Endodermal cell (in vitro differentiated cells): ENCODE measurements at regions not wholly inside any gene's neighbourhood (a gene's known extent, or its start where the extent isn't known, plus 50 kb on each side); places are given as distances from the start of the nearest gene placed in this dataset.

Experiments
- DNase-seq: peaks from one replicate; pipeline ENCODE4 v3.0.0-alpha.2; 2017
- H3K27ac ChIP-seq: 2 replicates; pipeline ENCODE4 v1.5.1; 2013; ENCODE audit warnings: mild to moderate bottlenecking, low read depth, low read length, moderate library complexity
- H3K27me3 ChIP-seq: 2 replicates; pipeline ENCODE4 v1.6.1; 2013; ENCODE audit warnings: mild to moderate bottlenecking, low read length, moderate library complexity; ENCODE audit not compliant: insufficient read depth, control insufficient read depth, poor library complexity, severe bottlenecking
- H3K36me3 ChIP-seq: 2 replicates; pipeline ENCODE4 v1.7.0; 2013; ENCODE audit warnings: mild to moderate bottlenecking, low read length, moderate library complexity; ENCODE audit not compliant: control insufficient read depth, insufficient read depth
- H3K4me1 ChIP-seq: one replicate; pipeline ENCODE4 v1.7.0; 2013; ENCODE audit warnings: low read length; ENCODE audit not compliant: control insufficient read depth, insufficient read depth
- H3K4me3 ChIP-seq: 2 replicates; pipeline ENCODE4 v1.5.1; 2013; ENCODE audit warnings: mild to moderate bottlenecking, low read length, moderate library complexity
- H3K9ac ChIP-seq: 2 replicates; pipeline ENCODE4 v1.6.1; 2013; ENCODE audit warnings: mild to moderate bottlenecking, low read length, moderate library complexity; ENCODE audit not compliant: poor library complexity, severe bottlenecking; ENCODE audit errors: extremely low read depth
- H3K9me3 ChIP-seq: 2 replicates; pipeline ENCODE4 v1.6.1; 2013; ENCODE audit warnings: mild to moderate bottlenecking, low read length, moderate library complexity; ENCODE audit not compliant: control insufficient read depth
- H3K27ac Mint-ChIP-seq: 2 replicates; pipeline ENCODE4 v1.8.0; 2020; ENCODE audit warnings: mixed read lengths
- H3K27me3 Mint-ChIP-seq: 2 replicates; pipeline ENCODE4 v1.8.0; 2021; ENCODE audit warnings: mild to moderate bottlenecking, mixed read lengths; ENCODE audit not compliant: insufficient read depth
- H3K36me3 Mint-ChIP-seq: 2 replicates; pipeline ENCODE4 v1.8.0; 2020; ENCODE audit warnings: low read depth, mixed read lengths
- H3K4me1 Mint-ChIP-seq: 2 replicates; pipeline ENCODE4 v1.8.0; 2020; ENCODE audit warnings: mixed read lengths
- H3K4me3 Mint-ChIP-seq: 2 replicates; pipeline ENCODE4 v1.8.0; 2020; ENCODE audit warnings: mild to moderate bottlenecking, moderate library complexity, mixed read lengths
- H3K9me3 Mint-ChIP-seq: 2 replicates; pipeline ENCODE4 v1.8.0; 2020; ENCODE audit warnings: mild to moderate bottlenecking, mixed read lengths
- WGBS, 2 experiments: methylation state at CpG; one replicate each; pipeline versions ENCODE4 v1.1.5 to v1.1.7; 2013; ENCODE audit warnings: missing lambda C conversion rate in 2 of 2, mixed read lengths in 1 of 2; ENCODE audit not compliant: insufficient coverage in 1 of 2, insufficient read length in 1 of 2; 5-methylcytosine and 5-hydroxymethylcytosine counted together
- TF ChIP-seq, protein P1 (sequence below): fragments of 200-600 bp; sonication (generic); conservative IDR thresholded peaks from 2 replicates; pipeline ENCODE4 v1.5.0; 2021; ENCODE audit warnings: antibody characterized with exemption, mild to moderate bottlenecking

DNA sequence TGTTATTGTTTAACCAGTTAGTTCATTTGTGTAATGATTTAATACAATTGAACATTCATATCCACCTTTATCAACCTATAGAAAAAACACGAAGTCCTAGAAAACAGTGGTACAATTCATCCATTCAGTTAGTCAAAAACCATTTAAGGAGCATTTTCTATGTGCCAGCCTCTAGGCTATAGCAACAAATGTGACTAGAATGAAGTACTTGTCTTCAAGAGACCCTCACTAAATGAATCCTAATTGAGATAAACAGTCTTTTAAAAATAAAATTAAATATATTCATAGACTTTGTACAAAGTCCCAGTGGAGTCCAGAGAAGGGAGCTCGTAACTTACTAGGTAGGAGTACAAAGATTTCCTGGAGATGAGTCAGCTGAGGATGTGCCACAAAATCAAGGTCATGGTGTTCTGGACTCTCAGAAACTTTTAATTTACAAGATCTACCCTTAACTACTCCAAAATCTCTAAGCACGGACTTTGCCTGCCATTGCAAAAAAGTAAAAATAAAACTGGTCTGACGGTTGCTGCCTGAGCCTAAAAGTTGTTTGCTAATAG is 430.7 kb upstream of the DCN start:
- TF ChIP-seq, protein P1, sequence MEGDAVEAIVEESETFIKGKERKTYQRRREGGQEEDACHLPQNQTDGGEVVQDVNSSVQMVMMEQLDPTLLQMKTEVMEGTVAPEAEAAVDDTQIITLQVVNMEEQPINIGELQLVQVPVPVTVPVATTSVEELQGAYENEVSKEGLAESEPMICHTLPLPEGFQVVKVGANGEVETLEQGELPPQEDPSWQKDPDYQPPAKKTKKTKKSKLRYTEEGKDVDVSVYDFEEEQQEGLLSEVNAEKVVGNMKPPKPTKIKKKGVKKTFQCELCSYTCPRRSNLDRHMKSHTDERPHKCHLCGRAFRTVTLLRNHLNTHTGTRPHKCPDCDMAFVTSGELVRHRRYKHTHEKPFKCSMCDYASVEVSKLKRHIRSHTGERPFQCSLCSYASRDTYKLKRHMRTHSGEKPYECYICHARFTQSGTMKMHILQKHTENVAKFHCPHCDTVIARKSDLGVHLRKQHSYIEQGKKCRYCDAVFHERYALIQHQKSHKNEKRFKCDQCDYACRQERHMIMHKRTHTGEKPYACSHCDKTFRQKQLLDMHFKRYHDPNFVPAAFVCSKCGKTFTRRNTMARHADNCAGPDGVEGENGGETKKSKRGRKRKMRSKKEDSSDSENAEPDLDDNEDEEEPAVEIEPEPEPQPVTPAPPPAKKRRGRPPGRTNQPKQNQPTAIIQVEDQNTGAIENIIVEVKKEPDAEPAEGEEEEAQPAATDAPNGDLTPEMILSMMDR: no peak

DNA sequence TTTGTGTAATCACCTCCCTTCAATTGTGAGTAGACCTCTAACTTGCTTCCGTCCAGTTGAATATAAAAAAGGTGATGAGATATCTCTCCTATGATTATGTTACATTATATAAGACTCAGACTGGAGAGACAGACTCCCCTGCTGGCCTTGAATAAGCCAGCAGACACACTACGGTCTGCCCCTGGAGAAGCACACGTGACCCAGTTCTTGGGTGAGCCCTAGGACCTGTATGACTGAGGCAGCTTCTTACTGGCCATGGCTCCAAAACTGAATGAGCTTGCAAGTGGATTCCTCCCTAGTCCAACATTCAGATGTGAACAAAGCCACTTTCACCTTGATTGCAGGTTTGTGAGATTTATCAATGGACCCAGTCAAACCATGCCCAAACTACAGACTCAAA is 427.9 kb upstream of the DCN start:
- Histone ChIP-seq H3K4me1 (peaks cover 7% of the 10 kb centered on the region), H3K27ac (no peak overlapping the region), H3K9me3 (no peaks in the 10 kb centered on the region), H3K36me3 (no peaks in the 10 kb centered on the region), H3K4me3 (no peak overlapping the region), H3K9ac (no peak overlapping the region), H3K27me3 (no peaks in the 10 kb centered on the region)
- TF ChIP-seq, protein P1: no peak
- Mint-ChIP-seq H3K9me3 (no peaks in the 10 kb centered on the region), H3K36me3 (no peaks in the 10 kb centered on the region), H3K27ac (no peak overlapping the region), H3K4me1 (peaks cover 10% of the 10 kb centered on the region), H3K27me3 (no peaks in the 10 kb centered on the region), H3K4me3 (no peak overlapping the region)
- WGBS, 2 experiments: 93% methylated on average over 2 of the region's 3 CpGs; no CpG with 5 or more reads in 1 of the 2 experiments
- DNase-seq: no peak

More for the DNA sequence above, 430.7 kb upstream of the DCN start:
- Histone ChIP-seq H3K36me3 (no peaks in the 10 kb centered on the region), H3K27me3 (no peaks in the 10 kb centered on the region), H3K4me3 (no peak overlapping the region), H3K27ac (no peak overlapping the region), H3K9ac (no peak overlapping the region), H3K9me3 (no peaks in the 10 kb centered on the region), H3K4me1 (no peaks in the 10 kb centered on the region)
- DNase-seq: no peak
- Mint-ChIP-seq H3K9me3 (no peaks in the 10 kb centered on the region), H3K4me1 (peaks cover 4% of the 10 kb centered on the region), H3K36me3 (no peaks in the 10 kb centered on the region), H3K4me3 (no peak overlapping the region), H3K27me3 (no peaks in the 10 kb centered on the region), H3K27ac (no peak overlapping the region)
- 91% methylated on average over 3 of the region's 4 CpGs; no CpG with 5 or more reads in 1 of the 2 experiments for WGBS, 2 experiments

DNA sequence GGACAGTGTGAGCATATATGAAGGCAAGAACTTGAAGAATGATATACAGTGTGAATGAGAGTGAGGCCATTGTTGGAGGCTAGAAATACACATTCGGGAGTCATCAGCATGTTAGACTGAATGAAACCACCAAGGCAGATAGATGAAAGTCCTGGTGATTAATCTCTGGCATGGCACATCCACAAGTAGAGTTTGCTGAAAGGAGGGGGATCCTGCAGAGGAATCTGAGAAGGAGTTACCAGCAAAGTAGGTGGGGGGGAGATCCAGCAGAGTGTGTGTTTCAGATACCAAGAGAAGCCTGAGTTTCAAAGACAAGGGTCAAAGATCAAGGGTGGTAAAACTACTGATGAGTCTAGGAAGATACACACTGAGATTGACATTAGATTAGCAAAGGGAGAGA is 426.7 kb upstream of the DCN start:
- H3K4me1 ChIP-seq: peaks cover 7% of the 10 kb centered on the region
- H3K9me3 ChIP-seq: no peaks in the 10 kb centered on the region
- no peak overlapping the region for H3K4me3 ChIP-seq
- no peak overlapping the region for H3K27ac ChIP-seq
- no peak overlapping the region for H3K9ac ChIP-seq
- TF ChIP-seq, protein P1: no peak
- no peak for DNase-seq
- Mint-ChIP-seq H3K27me3 (no peaks in the 10 kb centered on the region), H3K4me1 (peaks cover 10% of the 10 kb centered on the region), H3K36me3 (no peaks in the 10 kb centered on the region), H3K9me3 (no peaks in the 10 kb centered on the region), H3K4me3 (no peak overlapping the region), H3K27ac (no peak overlapping the region)
- no peaks in the 10 kb centered on the region for H3K36me3 ChIP-seq
- no peaks in the 10 kb centered on the region for H3K27me3 ChIP-seq
- WGBS, 2 experiments: 89 to 100% methylated on average over 1 of the region's 1 CpG
